IPS-NIHi7 (cell line): ENCODE measurements at regions not wholly inside any gene's neighbourhood (a gene's known extent, or its start where the extent isn't known, plus 50 kb on each side); places are given as distances from the start of the nearest gene placed in this dataset.

Experiments
- DNase-seq: peaks from one replicate; pipeline ENCODE4 v3.0.0; 2012; ENCODE audit warnings: mixed read lengths; ENCODE audit errors: extremely low spot score

- no peak for DNase-seq
Measured at GRCh38 chr10:4733150-4733842, 92.7 kb upstream of the AKR1E2 start.

DNA sequence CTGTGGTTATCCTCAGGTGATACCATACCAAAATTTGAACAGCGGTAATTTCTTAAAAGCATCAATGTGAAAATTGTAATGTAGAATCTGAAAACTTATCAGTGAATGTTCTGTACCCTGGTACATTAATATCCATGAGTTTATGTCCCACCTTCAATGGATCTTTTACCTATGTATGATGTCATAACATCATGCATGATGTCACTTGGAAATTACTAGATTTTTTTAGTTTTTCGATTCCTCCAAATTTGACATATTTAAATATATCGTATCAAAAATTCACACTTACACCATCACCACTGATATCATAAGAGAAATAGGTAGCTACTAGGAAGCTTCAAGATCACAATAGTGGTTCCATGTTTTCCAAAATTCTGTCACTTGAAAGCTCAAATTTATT, 95.0 kb upstream of the AKR1E2 start:
- no peak for DNase-seq

DNA sequence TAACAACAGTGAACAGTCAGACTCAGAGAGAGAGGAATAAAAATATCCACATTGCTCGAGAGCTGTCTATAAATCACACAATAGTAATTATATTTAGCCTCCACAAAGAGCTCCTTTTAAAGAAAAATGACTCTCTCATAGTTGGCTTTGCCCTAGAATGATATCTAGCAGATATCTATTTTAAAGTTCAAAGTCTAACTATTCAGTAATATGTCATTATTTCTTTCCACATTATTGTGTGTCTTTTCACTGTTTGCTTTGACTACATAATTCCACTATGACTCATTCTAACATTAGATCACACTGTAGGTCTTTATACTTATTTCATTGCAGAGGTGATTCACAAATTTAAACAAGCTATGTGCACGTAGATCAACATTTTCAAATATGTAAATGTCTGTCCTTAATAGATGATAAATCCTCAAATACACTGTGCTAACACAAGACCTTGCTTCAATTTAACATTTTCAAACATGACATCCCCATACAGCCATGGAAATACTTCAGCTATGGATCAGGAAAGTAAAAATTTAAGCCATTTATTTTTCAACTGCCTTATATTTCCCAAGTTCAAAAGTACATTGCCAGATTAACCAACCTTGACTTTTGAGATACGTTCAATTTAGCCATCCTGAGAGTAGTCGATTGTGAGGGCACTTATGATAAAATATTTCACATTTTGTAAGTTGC, 99.9 kb upstream of the AKR1E2 start:
- DNase-seq, result no peak

GRCh38 chr10:4723860-4724259, 102.1 kb upstream of the AKR1E2 start:
- DNase-seq, result no peak

DNA sequence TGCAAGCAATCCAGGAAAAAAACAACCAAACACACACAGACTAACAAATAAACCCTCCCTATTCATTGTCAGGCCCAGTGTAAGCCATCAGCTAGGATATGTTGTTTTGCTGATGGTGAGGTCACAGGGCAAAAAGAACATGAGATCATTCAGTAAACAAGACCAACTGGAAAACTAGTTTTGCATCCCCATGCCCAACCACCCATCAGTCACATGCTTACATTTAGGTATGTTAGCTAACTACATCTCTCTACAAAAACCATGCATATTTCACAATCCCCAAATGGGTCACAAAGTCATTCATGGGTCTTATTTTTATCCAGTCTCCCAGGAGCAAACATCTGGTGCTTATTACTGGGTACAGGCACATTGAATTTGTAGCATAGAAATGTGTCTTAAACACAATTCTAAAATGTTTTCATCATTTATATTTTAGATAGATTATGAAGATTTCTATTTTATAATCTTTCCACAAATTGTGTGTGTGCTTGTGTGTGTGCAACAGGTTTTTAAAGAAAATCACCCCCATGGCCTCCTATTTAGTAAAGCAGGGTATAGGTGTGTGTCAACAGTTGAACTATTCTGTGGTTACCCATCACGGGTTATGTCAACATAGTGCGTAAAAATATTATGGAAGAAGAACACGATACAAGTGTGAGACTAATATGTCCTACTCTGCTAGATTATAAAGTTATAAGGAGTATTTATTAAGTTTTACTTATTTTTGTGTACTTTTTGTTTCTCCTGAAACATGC, 103.8 kb upstream of the AKR1E2 start:
- DNase-seq, result no peak

DNA sequence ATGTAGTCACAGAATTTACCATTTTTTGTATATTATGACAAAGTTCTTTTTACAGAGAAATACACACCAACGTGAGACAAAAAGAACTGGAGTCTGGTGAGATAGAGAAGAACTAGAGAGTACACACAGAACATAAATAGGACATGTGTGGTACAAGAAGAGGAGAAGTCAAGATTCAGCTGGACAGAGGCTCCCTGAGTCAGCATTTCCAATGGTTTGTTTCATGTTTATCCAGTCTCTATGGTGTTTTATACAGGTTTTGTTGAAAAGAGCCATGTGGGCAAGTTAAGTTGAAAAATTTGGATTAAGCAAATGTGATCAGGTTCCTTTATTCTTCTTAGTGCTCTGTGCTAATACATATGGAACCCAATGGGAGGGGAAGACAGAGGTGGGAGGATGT, 105.5 kb upstream of the AKR1E2 start:
- no peak for DNase-seq

GRCh38 chr10:4719671-4720070, 106.3 kb upstream of the AKR1E2 start:
- no peak for DNase-seq

DNA sequence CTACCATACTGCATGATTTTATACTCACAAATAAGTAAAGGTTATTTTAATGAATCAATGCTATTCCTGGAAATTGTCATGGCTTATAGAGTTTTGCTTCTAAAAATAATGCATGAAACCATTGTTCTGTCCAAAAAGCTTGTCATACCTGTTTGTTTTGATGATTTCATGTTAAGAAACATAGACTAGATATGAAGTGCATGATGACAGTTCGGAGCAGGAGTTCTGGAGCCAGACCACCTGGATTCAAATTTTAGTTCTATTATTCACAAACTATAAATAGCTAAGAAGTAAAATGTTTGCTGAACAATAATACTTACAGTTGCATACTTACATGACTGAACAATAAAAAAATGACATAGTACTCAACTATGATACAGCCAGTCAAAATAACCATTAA, 107.0 kb upstream of the AKR1E2 start:
- no peak for DNase-seq

DNA sequence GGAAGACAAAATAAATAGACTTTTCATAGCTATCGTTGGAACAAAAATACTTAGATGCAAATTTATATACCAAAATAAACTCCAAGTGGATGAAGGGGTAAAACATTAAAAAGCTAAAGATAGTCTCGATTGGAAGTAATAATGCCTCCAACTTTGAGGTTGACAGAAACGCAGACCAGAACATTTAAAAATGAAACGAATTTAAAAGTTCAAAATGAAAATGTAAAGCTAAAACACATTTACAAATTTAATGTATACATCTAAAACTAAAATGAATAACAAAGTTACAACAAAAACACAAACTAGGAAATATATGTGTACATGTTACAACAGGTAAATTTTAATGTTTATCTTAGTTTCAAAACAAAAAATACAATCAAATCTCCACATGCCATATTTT, 107.5 kb upstream of the AKR1E2 start:
- DNase-seq, result no peak

DNA sequence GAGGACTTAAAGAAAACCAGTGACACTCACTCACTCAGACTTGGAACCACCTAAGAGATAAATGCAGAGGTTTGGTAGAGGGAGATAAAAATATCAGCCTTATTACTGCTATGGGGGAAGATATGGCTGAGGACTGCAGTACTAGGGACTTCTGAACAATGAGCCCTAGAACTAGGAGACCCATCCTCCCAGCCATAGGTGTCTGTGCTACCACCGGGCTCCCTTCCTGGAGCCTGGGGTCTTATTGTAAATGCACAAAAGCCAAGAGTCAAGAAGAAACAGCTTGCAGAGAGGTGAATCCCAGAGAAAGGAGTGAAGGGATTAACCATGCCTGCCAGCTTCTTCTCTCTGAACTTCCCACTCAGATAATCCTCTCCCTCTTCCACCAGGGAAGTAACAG, 108.3 kb upstream of the AKR1E2 start:
- no peak for DNase-seq

GRCh38 chr10:4710858-4711257, 115.1 kb upstream of the AKR1E2 start:
- no peak for DNase-seq

DNA sequence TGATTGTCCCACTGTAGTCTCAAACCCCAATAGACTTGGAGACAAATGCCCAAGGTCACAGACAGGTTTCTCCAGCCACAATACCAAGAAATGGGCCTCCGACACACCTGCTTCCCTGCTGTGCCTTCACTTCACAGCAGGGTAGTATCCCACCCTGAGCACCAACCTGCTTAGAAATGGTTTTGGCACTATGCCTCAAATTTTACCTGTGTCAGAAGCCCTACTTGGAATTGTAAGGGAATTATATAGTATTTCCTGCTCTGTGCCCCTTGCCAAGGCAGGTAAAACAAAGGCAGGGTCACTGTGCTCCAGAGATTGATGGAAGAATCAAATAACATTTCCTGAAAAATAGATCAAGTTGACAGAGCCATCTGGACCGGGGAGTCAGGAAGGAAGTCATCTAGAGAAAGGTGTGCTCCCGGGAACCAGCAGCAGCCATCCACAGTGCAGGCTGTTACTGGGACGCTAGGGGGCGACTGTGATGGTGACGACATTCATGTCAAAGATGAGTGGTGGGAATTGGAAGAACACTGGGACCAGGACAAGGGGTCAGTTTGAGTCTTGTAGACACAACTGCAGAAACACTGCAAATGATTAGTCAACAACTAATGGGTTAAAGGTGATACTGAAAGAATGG, 117.8 kb upstream of the AKR1E2 start:
- peak; percentile 72 for DNase-seq

GRCh38 chr10:4707221-4707620, 118.8 kb upstream of the AKR1E2 start:
- no peak for DNase-seq

DNA sequence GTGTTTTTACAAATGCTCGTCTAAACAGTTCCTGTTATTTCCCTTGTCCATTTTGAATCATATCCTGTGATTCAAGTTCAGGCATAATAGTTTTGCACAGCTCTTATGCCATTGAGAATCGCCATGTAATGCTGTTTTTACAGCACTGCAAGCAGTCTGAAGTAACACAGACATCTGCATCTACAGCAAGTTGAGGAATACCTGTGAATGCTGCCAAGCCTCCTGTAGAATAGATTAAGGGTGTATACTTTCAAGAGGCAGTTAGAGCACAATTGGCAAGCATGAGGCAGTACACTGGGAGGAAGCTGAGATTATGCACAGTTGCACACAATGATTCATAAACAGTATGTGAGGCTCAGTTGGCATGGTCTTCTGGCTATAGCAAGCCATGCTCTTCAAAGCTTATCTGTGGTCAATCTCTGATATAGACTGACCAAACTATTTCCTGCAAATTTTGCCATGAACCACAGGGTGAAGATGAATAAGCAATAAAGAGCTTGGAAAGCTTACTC, 121.9 kb upstream of the AKR1E2 start:
- no peak for DNase-seq

DNA sequence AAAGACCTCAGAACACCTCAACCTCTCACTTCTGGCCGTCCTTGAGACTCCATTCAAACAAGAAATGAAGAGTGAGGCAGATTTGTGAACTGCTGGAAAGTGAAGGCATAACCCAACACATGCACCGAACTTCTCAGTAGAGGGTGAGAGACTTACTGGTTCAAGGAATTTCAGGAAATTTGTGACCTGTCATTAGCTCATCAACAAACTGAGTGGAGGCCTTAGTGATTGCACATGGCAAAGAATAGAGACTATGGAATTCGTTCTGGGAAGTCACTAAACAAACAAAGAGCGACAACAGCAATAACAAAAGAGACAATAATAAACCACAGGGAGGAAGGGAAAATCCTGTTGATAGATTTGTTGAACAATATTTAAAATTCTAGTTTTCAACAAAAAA, 125.0 kb upstream of the AKR1E2 start:
- DNase-seq, result no peak

DNA sequence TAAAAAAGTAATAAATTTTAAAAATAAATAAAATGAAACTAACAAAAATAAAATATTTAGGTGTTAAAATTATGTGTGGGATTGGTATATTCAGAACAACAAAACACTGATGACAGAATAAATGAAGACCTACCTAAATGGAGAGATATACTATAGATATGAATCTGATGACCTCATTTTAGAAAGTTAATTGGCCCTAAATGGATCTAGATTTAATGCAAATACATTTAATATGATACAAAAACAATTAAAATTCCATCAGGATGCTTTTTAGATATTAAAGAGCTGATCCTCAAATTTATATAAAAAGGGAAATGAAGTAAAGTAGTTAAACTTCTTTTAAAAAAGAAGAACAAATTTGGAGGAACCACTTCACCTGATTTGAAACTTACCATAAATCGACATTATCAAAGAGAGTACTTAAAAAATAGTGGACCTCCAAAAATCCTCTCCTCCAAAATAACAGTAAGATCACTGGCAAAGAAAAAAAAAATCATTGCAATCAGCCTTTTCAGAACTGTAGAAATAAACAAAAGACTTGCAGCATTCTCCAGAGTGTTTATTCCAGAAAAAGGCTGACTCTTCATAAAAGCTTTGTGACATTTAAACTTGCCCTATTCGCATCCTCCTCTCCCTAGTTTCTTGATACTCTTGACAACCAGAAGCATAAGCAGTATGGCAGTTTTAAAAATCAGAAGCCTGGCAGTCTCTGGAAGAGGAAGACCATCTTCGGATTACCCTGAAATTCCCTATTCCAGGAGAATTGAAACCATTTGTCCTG, 125.9 kb upstream of the AKR1E2 start:
- no peak for DNase-seq

- no peak for DNase-seq
Measured at GRCh38 chr10:4698075-4698474, 127.9 kb upstream of the AKR1E2 start.

DNA sequence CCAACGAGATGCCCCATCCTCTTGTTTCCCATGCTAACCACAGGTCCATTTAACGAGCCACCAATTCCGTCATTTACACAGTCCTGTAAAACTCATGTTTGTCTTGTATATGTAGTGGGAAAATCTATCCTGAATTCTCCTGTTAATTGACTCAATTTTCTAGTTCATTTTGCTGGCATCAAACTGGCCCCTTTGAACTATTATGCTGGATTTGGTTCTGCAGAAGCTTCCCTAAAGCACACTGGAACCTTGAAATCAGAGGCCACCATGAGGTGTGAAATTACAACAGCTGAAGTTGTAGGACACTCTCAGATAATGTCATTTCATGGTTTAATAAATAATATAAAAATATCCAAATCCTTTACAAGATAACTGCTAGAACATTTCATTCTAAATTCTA, 129.8 kb upstream of the AKR1E2 start:
- no peak for DNase-seq

DNA sequence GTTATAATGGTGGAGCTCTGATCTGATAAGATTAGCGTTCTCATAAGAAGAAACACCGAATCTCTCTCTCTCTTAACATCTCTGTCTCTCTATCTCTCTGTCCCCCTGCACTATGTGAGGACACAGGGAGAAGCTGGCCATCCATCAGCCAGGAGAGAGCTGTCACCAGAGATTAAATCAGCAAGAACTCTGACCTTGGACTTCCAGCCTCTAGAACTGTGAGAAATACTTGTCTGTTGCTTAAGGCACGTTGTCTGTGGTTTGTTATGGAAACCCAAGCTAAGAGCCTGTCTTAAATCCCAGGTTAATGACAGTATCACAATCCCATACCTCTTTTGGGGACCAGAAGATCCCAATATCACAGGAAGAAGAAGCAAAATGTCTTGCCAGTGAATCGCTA, 132.0 kb upstream of the AKR1E2 start:
- DNase-seq, result no peak

GRCh38 chr10:4692206-4692605, 133.8 kb upstream of the AKR1E2 start:
- no peak for DNase-seq

- DNase-seq, result peak; percentile 29
Measured at GRCh38 chr10:4691776-4692175, 134.2 kb upstream of the AKR1E2 start.

GRCh38 chr10:4691301-4691700, 134.7 kb upstream of the AKR1E2 start:
- DNase-seq, result no peak
